Neural cell (in vitro differentiated cells): ENCODE measurements at regions not wholly inside any gene's neighbourhood (a gene's known extent, or its start where the extent isn't known, plus 50 kb on each side); places are given as distances from the start of the nearest gene placed in this dataset.

ENCODE experiments used
- CTCF ChIP-seq: fragments of 450-650 bp; IDR thresholded peaks from 2 replicates; pipeline ENCODE4 v1.5.1; 2014; ENCODE audit warnings: antibody characterized with exemption, mild to moderate bottlenecking, moderate library complexity; ENCODE audit not compliant: poor library complexity, severe bottlenecking
- EP300 ChIP-seq: fragments of 450-650 bp; conservative IDR thresholded peaks from 2 replicates; pipeline ENCODE4 v1.6.1; 2014; ENCODE audit warnings: antibody characterized with exemption, mild to moderate bottlenecking, moderate library complexity; ENCODE audit not compliant: poor library complexity, severe bottlenecking
- EZH2 ChIP-seq: fragments of 200-600, 300-800 bp; shearing (Covaris generic), sonication (generic); IDR thresholded peaks from 2 replicates; pipeline ENCODE4 v1.6.1; 2014; ENCODE audit warnings: antibody characterized with exemption, low read length, borderline replicate concordance, mild to moderate bottlenecking; ENCODE audit not compliant: insufficient read depth, poor library complexity, severe bottlenecking
- POLR2AphosphoS5 ChIP-seq: IDR thresholded peaks from 2 replicates; pipeline ENCODE4 v1.6.1; 2012
- RAD21 ChIP-seq: fragments of 450-650 bp; conservative IDR thresholded peaks from 2 replicates; pipeline ENCODE4 v1.6.1; 2014; ENCODE audit warnings: antibody characterized with exemption, mild to moderate bottlenecking, moderate library complexity
- REST ChIP-seq: IDR thresholded peaks from 2 replicates; pipeline ENCODE4 v1.6.1; 2012; ENCODE audit warnings: borderline replicate concordance
- SMC3 ChIP-seq: fragments of 450-650 bp; conservative IDR thresholded peaks from 2 replicates; pipeline ENCODE4 v1.6.1; 2014; ENCODE audit warnings: antibody characterized with exemption, mild to moderate bottlenecking, moderate library complexity; ENCODE audit not compliant: poor library complexity
- TAF1 ChIP-seq: IDR thresholded peaks from 2 replicates; pipeline ENCODE4 v1.6.1; 2012; ENCODE audit warnings: low read depth

- TF ChIP-seq EZH2 (no peak), CTCF (no peak), REST (no peak), EP300 (no peak), POLR2AphosphoS5 (no peak), TAF1 (no peak), SMC3 (no peak), RAD21 (no peak)
Observed at GRCh38 chr7:106392590-106392989, 107.8 kb upstream of the NAMPT start.
